OCI-LY1 (cell line): ENCODE measurements at regions not wholly inside any gene's neighbourhood (a gene's known extent, or its start where the extent isn't known, plus 50 kb on each side); places are given as distances from the start of the nearest gene placed in this dataset.
"Not testable (repeated sequence)": the region's sequence is repeated elsewhere in the genome, so short reads cannot be mapped to it uniquely, and the experiment has no call there.

Experiments used
- CTCF ChIP-seq: fragments of 200-600 bp; sonication (generic), shearing (Covaris generic); IDR thresholded peaks from 2 replicates; pipeline ENCODE4 v1.5.1; 2017; ENCODE audit warnings: mild to moderate bottlenecking, antibody characterized with exemption, low read length, moderate library complexity, mixed read lengths
- EZH2 ChIP-seq: fragments of 200-600 bp; sonication (generic), shearing (Covaris generic); IDR thresholded peaks from 2 replicates; pipeline ENCODE4 v1.8.0; 2017; ENCODE audit warnings: borderline replicate concordance, mixed run types, mild to moderate bottlenecking, antibody characterized with exemption, low read length, moderate library complexity, mixed read lengths

- TF ChIP-seq CTCF, EZH2: not testable (repeated sequence)
Measured at GRCh38 chr4:127512672-127513071, 120.1 kb upstream of the INTU start.
